Activated gamma-delta T cell (primary cell): ENCODE measurements at regions not wholly inside any gene's neighbourhood (a gene's known extent, or its start where the extent isn't known, plus 50 kb on each side); places are given as distances from the start of the nearest gene placed in this dataset.

Experiments used
- DNase-seq: peaks from one replicate; lab custom pipeline; 2025; lab: John Stamatoyannopoulos, UW

DNA sequence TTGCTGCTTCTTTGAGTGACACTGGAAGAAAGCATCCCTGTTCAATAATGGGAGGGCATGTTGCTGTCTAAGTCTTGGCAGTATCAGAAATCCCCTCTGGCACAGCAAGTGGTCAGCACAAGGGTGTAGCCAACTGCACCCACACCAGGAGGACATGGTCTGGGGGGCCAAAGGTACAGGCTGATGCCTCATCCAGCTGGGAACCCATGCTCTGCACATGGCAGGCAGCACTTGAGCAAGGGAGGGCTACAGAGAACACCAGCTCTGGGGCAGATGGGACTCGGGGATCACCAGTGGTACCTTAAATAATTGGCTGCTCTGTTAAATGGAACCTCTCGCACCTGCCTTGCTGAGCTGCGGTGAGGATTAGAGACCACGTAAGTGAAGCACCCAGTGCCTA is 265.2 kb downstream of the SYK start:
- no peak for DNase-seq

GRCh38 chr9:91067306-91067860 is 265.8 kb downstream of the SYK start:
- no peak for DNase-seq

DNA sequence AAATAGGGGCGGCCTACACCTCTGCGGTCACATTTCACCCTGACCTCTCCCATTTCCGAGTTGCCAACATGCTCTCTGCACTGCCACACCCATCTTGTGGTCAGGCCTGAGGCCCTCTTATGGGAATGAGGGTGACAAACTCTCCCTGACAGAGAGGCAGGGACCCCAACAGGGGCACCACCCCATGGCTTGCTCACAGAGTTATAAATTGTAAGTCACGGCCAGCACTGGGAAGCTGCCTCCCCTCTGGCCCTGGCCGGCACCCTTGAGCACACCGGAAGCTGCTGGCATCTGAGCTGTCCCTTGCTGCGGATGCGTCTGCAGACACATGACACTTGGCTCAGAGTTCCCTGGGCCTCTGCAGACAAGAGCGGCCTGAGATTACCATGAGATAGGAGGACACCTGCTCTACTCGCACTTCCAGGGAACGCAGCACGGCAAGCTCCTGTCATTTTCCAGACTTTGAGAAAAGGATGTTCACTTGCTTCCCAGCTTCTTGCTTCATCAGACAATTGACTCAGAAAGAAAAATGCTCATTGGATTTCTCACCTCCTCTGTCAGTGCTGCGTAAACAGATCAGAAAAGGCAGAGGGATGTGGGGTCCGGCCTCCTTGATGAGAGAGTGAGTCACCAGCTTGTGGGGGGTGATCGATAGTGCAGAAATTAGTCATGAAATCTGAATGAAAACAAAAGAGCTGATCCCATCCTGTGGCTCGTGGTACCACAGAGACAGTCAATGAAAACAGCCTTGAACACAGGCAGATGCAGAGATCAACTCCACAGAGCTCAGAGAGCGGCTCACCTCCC is 269.8 kb downstream of the SYK start:
- no peak for DNase-seq

DNA sequence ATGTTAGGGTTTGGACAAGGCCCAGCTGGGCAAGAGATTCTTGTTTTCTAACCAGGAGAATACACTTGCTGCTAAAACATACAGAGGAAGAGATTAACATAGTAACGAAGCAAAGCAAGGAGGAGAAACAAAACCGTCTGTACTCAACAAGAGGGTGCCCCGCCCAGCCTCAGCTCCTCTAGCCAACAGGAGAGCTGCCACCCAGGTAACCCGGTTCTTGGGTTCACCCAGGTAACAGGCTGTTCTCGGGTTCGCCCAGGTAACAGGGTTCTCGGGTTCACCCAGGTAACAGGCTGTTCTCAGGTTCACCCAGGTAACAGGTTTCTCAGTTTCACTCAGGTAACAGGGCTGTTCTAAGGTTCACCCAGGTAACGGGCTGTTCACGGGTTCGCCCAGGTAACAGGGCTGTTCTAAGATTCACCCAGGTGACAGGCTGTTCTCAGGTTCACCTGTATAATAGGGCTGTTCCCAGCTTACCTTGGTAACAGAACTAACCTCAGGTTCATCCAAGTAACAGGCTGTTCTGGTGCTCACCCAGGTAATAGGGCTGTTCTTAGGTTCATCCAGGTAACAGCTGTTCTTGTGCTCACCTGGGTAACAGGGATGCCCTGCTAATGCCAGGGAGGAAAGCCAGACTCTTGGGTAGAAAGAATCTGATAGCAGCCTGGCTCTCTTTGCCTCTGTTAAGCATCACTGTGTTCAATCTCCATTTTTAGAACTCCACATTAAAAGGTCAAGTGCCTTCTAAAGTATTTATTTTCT is 271.6 kb downstream of the SYK start:
- no peak for DNase-seq

DNA sequence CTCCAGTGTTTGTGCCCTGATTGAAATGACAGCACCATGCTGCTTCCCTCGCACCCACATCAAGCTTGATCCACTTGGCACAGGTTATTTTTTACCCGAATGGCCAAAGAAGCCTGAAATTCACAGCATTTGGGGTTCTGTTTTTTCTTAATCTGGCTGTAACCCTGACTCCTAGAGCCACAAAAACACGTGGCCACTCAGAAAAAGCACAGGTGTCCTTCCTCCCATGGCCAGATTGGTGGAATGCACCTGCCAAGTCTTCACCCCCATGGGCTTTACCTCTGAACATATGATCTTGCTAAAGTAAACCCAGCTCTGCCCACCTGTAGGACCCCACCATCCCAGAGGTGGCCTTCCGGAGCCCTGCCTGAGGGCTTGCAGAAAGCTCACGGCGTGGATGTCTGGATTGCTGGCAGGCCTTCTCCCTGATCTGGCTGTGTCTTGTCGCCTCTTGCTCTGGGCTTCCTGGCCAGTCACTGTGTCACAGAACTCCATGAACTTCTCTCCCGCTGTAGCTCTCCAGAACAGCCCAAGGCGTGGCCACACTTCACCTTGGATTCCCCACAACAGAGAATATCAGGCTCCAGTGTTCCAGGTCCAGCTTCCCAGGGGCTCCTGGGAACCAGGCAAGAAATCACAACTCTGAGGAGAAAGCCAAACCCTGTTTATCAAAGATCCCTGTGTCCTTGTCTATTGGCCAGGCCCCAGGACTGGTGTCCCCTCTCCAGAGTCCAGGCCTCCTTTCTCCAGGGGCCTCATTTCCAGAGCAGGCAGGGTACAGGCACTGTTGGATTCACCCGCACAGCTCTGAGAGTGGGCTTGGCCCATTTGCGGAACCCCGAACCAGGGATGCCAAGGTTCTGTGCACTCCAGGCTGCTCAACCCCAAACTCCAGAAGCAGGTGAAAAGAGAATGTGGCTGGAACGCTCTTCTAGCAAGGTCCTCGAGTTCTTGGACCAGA is 272.5 kb downstream of the SYK start:
- no peak for DNase-seq

DNA sequence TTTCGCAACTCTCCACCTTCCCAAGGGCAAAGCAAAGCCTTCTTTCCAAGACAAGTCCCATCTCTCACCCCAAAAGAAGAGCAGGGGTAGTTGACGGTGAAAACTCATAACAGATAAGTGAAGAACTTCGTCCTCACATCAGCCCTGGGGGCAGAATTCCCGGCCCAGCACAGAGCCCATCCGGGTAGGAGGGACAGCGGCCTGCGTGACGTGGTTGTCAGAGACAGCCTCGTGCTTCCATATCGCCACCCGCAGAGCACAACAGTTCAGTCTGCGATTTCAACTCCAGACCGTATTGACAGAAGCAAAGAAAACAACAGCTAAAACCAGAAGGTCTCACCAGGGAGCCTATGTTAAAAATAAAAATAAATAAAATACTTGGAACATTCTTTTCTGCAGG is 273.2 kb downstream of the SYK start:
- DNase-seq, result no peak

- no peak for DNase-seq
Measured at GRCh38 chr9:91075279-91075678, 273.7 kb downstream of the SYK start.

- no peak for DNase-seq
Measured at GRCh38 chr9:91077624-91078368, 276.2 kb downstream of the SYK start.

- no peak for DNase-seq
Measured at GRCh38 chr9:91078369-91078695, 276.7 kb downstream of the SYK start.

GRCh38 chr9:91082731-91083130 is 279.0 kb downstream of the AUH start:
- DNase-seq, result no peak

DNA sequence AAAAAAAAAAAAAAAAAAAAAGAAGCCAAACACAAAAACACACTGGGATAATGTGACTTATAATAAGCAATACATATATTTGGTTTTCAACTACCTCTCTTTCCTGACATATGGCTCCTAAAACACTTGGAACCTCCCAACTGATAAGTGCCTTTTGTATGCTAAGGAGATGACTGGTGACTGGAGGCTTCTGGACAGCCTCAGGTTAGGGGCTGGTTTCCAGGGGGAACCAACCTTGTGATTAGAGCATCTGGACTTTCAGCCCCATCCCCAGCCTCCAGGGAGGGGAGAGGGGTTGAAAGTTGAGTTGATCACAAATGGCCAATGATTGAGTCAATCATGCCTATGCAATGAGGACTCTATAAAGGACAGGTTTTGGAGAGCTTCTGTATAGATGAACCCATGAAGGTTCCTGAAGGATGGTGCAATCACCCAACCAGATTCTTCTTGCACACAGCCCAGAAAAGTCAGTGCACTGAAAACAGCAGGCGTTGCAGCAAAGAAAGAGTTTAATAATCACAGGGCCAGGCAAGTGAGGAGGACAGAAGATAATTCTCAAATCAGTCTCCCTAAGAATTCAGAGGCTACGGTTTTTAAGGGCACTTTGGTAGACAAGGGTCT is 276.7 kb downstream of the AUH start:
- no peak for DNase-seq

GRCh38 chr9:91085517-91086291 is 276.0 kb downstream of the AUH start:
- no peak for DNase-seq

- DNase-seq, result no peak
Measured at GRCh38 chr9:91086657-91087461, 274.9 kb downstream of the AUH start.

DNA sequence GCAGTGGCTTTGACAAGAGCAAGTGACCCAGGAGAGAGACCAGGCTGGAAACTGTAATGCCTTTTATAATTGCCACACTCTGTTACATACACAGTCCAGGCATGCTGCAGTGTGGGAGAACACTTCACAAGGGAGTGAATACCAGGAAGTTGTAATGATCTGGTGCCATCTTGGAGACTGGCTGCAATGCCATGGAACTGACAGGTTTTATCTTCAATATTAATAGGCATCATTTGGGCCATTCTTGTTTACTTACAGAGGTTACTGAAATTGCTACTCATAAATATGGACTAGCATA is 274.3 kb downstream of the AUH start:
- no peak for DNase-seq

DNA sequence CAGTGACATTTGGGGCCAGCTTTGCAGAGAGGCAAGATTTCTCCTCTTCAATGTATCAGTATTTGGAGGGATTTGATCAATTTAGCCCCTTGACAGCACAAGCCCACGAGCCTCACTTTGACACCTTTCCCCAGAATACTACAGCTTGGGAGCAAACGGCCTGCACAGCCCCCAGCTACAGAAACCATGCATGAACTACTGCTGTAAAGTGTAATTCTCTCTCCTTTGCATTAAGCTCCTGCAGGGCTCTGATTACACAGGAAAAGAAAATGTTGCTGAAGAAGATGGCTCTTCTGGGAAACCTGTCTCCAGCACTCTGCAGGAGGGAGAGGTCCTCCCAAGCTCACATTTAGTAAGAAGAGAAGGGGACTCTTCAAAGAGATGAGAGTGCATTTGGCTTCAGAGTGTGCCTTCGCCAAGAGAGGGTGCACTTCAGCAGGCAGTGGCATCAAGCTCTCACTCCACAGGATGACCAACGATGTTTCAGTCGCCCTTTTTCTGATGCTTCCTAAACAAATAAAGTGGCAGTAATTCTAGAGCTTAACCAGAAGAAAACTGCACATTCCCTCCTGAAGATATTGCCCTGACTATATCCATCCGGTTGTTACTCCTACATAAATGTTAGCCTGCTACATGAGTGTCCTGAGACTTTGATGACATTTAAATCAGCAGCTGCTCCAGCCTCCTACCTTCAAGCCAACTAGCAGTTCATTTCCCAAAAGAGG is 272.2 kb downstream of the AUH start:
- no peak for DNase-seq

DNA sequence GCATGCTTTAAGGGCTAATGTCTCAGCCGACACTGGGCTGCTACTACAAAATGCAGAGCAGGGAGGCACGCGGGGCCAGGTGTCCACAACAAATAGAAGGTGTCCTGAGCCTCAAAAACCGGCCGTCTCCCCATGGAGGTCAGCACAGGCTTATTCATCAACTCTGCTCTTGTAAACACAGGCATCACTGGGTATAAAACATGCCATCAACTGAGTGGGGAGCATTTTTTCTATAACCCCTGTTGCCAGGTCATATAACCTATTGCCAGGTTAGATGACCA is 271.6 kb downstream of the AUH start:
- no peak for DNase-seq

DNA sequence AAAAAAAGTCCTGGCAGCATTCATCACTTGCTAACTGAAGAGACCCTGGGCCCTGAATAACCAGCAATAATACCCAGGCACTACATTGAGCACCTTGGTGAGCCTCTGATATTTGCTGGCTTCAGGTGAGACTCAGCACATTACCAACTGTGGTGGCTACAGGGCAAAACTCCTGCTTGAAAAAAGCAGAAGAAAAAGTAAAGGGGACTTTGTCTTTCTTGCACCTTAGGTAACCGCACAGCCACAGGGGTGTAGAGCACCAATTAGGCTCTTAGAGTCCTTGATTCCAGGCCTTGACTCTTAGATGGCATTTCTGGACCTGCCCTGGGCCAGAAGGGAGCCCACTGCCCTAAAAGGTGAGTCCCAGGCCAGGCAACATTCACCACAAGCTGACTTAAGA is 269.5 kb downstream of the AUH start:
- no peak for DNase-seq

- DNase-seq, result no peak
Measured at GRCh38 chr9:91094324-91095088, 267.2 kb downstream of the AUH start.
